GM12878 (cell line): ENCODE measurements at regions not wholly inside any gene's neighbourhood (a gene's known extent, or its start where the extent isn't known, plus 50 kb on each side); places are given as distances from the start of the nearest gene placed in this dataset.

ENCODE experiments used
- ATAC-seq: fragments of 200-7000 bp; cut with Tn5 transposase; 3 replicates; pipeline ENCODE4 v1.9.1; 2020; ENCODE audit warnings: mild to moderate bottlenecking, moderate library complexity
- BruUV-seq: library from RNA; stranded (reverse); fragments of 400-500 nt; replicated peaks from 2 replicates; lab custom pipeline; 2021; lab: Mats Ljungman, UMichigan
- CTCF ChIA-PET: fragments of 300-600 bp; sonication (Branson Sonifier 250); formaldehyde crosslinking; extraction: SDS; loops from one replicate; lab custom pipeline; 2021; ENCODE audit warnings: inconsistent platforms; lab: Yijun Ruan, JAX
- POLR2A ChIA-PET: fragments of 350-600 bp; formaldehyde crosslinking; extraction: SDS; loops from one replicate; lab custom pipeline; 2021; ENCODE audit warnings: inconsistent platforms; lab: Charles Lee
- RAD21 ChIA-PET: fragments of 300-600 bp; sonication (Branson Sonifier 250); formaldehyde crosslinking; loops from one replicate; lab custom pipeline; 2023; ENCODE audit warnings: antibody characterized with exemption; ENCODE audit not compliant: unreplicated experiment; lab: Charles Lee
- SMC1A ChIA-PET: fragments of 300-600 bp; sonication (Branson Sonifier 250); formaldehyde crosslinking; loops from one replicate; lab custom pipeline; 2023; ENCODE audit not compliant: unreplicated experiment, uncharacterized antibody; lab: Charles Lee
- DNase-seq: peaks from one replicate; pipeline ENCODE4 v3.0.0-alpha.2; 2011; ENCODE audit warnings: low read depth, low spot score
- FAIRE-seq: peaks from 3 replicates; lab custom pipeline; 2011; peaks lifted over from hg19 to GRCh38; lab: Jason Lieb, UNC
- H2AFZ ChIP-seq: 2 replicates; pipeline ENCODE4 v1.6.0; 2011; ENCODE audit warnings: low read depth, low read length, control low read depth; ENCODE audit not compliant: control insufficient read depth
- H3K27ac ChIP-seq: 2 replicates; pipeline ENCODE4 v1.5.1; 2011; ENCODE audit warnings: control low read depth; ENCODE audit not compliant: control insufficient read depth, insufficient read depth
- H3K27me3 ChIP-seq, 2 experiments: replicated peaks in 1 of 2; 2 replicates each; pipeline versions ENCODE4 v1.6.0 to v1.6.1; 2011; ENCODE audit warnings: low read length in 1 of 2; ENCODE audit not compliant: control insufficient read depth in 2 of 2, insufficient read depth in 2 of 2
- H3K36me3 ChIP-seq, 2 experiments: 2 replicates each; pipeline ENCODE4 v1.5.1; 2011; ENCODE audit warnings: low read length in 1 of 2; ENCODE audit not compliant: control insufficient read depth in 2 of 2, insufficient read depth in 2 of 2
- H3K4me1 ChIP-seq: 2 replicates; pipeline ENCODE4 v1.6.1; 2011; ENCODE audit warnings: mild to moderate bottlenecking, low read length, moderate library complexity, mixed read lengths; ENCODE audit not compliant: control insufficient read depth, insufficient read depth
- H3K4me2 ChIP-seq: 2 replicates; pipeline ENCODE4 v1.6.0; 2011; ENCODE audit warnings: control low read depth; ENCODE audit not compliant: control insufficient read depth, insufficient read depth
- H3K4me3 ChIP-seq: fragments of 200-600 bp; sonication (generic); 2 replicates; pipeline ENCODE4 v1.5.1; 2016
- H3K79me2 ChIP-seq: 2 replicates; pipeline ENCODE4 v1.6.0; 2011; ENCODE audit warnings: low read length; ENCODE audit not compliant: control insufficient read depth, insufficient read depth
- H3K9ac ChIP-seq: 2 replicates; pipeline ENCODE4 v1.8.0; 2011; ENCODE audit warnings: low read length, control low read depth, mixed read lengths; ENCODE audit not compliant: control insufficient read depth, insufficient read depth
- H3K9me3 ChIP-seq: replicated peaks from 3 replicates; pipeline ENCODE4 v1.5.1; 2011; ENCODE audit warnings: mild to moderate bottlenecking, low read length; ENCODE audit not compliant: control insufficient read depth, insufficient read depth
- H4K20me1 ChIP-seq: 2 replicates; pipeline ENCODE4 v1.6.0; 2011; ENCODE audit not compliant: control insufficient read depth, insufficient read depth
- BACH1 ChIP-seq: fragments of 450-650 bp; IDR thresholded peaks from 2 replicates; pipeline ENCODE4 v1.6.1; 2017; ENCODE audit warnings: mild to moderate bottlenecking, borderline replicate concordance
- CHD1 ChIP-seq: IDR thresholded peaks from 2 replicates; pipeline ENCODE4 v1.6.1; 2012; ENCODE audit warnings: low read depth, low read length, improper control_type of control experiment
- CHD2 ChIP-seq: IDR thresholded peaks from 2 replicates; pipeline ENCODE4 v1.6.1; 2011; ENCODE audit warnings: low read depth, low read length, improper control_type of control experiment, borderline replicate concordance
- HCFC1 ChIP-seq: fragments of 150-350 bp; IDR thresholded peaks from 2 replicates; pipeline ENCODE4 v1.6.1; 2014; ENCODE audit warnings: low read length
- MEF2B ChIP-seq: fragments of 450-650 bp; IDR thresholded peaks from 2 replicates; pipeline ENCODE4 v1.6.1; 2018; ENCODE audit warnings: mild to moderate bottlenecking, moderate library complexity; ENCODE audit not compliant: partially characterized antibody, poor library complexity, severe bottlenecking
- NFIC ChIP-seq: IDR thresholded peaks from 2 replicates; pipeline ENCODE4 v1.6.1; 2012; ENCODE audit warnings: low read depth, mild to moderate bottlenecking, inconsistent platforms, low read length, moderate library complexity
- SMARCA5 ChIP-seq: fragments of 450-650 bp; IDR thresholded peaks from 2 replicates; pipeline ENCODE4 v1.6.1; 2017; ENCODE audit warnings: mild to moderate bottlenecking
- SPI1 ChIP-seq: IDR thresholded peaks from 2 replicates; pipeline ENCODE4 v1.6.1; 2011; ENCODE audit warnings: low read depth, mild to moderate bottlenecking, low read length, moderate library complexity, borderline replicate concordance; ENCODE audit not compliant: insufficient read depth
- SREBF2 ChIP-seq: IDR thresholded peaks from 2 replicates; pipeline ENCODE4 v1.6.1; 2012; ENCODE audit warnings: mild to moderate bottlenecking, low read length
- SUPT20H ChIP-seq: IDR thresholded peaks from 2 replicates; pipeline ENCODE4 v1.6.1; 2011; ENCODE audit warnings: low read depth, mild to moderate bottlenecking, low read length, moderate library complexity, borderline replicate concordance; ENCODE audit not compliant: control insufficient read depth
- WGBS: methylation state at CpG from one replicate; pipeline ENCODE4 v1.1.6; 2016; ENCODE audit warnings: low lambda C conversion rate; ENCODE audit not compliant: insufficient replicate concordance, insufficient coverage; ENCODE audit errors: missing lambda C conversion rate; 5-methylcytosine and 5-hydroxymethylcytosine counted together
- in situ Hi-C: fragments of 300-500 bp; cut with MboI; formaldehyde crosslinking; loops from 9 replicates; pipeline ENCODE4 v1.14.3; 2018; ENCODE audit warnings: mixed read lengths
- intact Hi-C: fragments of 100-400 bp; cut with micrococcal nuclease; formaldehyde crosslinking; loops from one replicate; pipeline ENCODE4 v1.14.2; 2022; ENCODE audit not compliant: unreplicated experiment
- TF ChIP-seq, protein P1 (sequence below): IDR thresholded peaks from 2 replicates; pipeline ENCODE4 v1.6.1; 2011; ENCODE audit warnings: mild to moderate bottlenecking, low read depth, low read length, moderate library complexity; ENCODE audit not compliant: insufficient replicate concordance
- TF ChIP-seq, protein P2 (sequence below): IDR thresholded peaks from 2 replicates; pipeline ENCODE4 v1.6.1; 2011; ENCODE audit warnings: borderline replicate concordance, low read depth, mild to moderate bottlenecking, moderate library complexity, low read length; ENCODE audit not compliant: insufficient read depth, poor library complexity, severe bottlenecking

DNA sequence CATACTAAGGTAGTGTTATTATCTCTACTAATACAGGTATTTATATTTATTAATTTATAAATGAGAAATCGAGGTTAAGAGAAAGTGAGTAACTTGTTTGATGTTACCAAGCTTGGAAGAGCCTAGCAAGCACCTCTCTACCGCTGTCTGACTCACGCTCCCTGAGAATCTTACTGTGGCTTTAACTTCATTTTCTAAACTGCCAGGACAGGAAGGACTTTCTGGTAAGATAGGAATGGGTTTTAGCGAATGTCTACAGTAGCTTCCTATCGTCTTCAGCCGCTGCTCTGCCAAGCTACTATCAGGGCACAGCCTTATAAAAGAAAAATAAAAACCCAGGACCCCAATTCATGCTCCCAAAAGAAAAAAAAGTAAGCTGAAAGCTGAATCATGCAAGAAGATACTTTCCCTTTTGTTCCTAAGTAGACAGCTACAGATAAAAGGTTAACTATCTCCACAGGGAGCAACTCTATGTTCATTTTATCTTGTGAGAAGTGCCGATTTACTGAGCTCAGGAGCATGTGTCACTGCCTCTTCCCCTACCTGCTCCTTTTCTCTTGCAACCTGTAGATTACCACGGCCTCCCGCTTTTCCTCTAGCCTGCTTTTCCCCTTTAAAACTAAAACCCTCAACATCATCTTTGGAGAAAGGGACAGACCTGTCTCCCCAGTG, 60.2 kb downstream of the THNSL1 start:
- H3K4me3 ChIP-seq: no peak overlapping the region
- BruUV-seq: no TSS peak
- ATAC-seq: no peak

More for the DNA sequence above, 60.2 kb downstream of the THNSL1 start:
- Histone ChIP-seq H3K9ac (no peak overlapping the region), H3K4me2 (no peak overlapping the region), H3K27me3 (no peaks in the 10 kb centered on the region), H2AFZ (no peak overlapping the region), H3K36me3 (no peaks in the 10 kb centered on the region), H3K79me2 (no peaks in the 10 kb centered on the region), H3K27ac (no peak overlapping the region), H3K9me3 (no peaks in the 10 kb centered on the region), H4K20me1 (no peaks in the 10 kb centered on the region), H3K4me1 (peaks cover 4% of the 10 kb centered on the region; the same call in 1 of the 2 replicates)
- intact Hi-C loops: loop anchor here (10.0 kb wide), 1 partner anchor 62 kb away; the partner anchor contains the start of genes ENKUR and THNSL1
- DNase-seq: no peak
- ChIA-PET SMC1A (interaction anchor here (0.7 to 2.2 kb wide), 7 partner anchors 9 to 434 kb away, joined by 3 to 9 read pairs (median 4); no protein-coding TSS in a partner anchor), CTCF (interaction anchor here (1.0 to 6.0 kb wide), 5 partner anchors 10 to 459 kb away, joined by 3 to 52 read pairs (median 4); no protein-coding TSS in a partner anchor), POLR2A (no interaction called here), RAD21 (interaction anchor here (0.8 to 1.5 kb wide), 3 partner anchors 41 to 348 kb away, joined by 3 to 4 read pairs (median 3); no protein-coding TSS in a partner anchor)
- 47% methylated on average over 9 of the region's 9 CpGs for WGBS
- FAIRE-seq: no peak
- no peak for TF ChIP-seq CHD2
- no peak for TF ChIP-seq CHD1
- no peak for TF ChIP-seq SPI1
- no peak for TF ChIP-seq SUPT20H
- TF ChIP-seq HCFC1: no peak
- TF ChIP-seq MEF2B: no peak
- no peak for TF ChIP-seq NFIC
- TF ChIP-seq BACH1: no peak
- no peak for TF ChIP-seq SREBF2
- TF ChIP-seq SMARCA5: no peak
- TF ChIP-seq, protein P1, sequence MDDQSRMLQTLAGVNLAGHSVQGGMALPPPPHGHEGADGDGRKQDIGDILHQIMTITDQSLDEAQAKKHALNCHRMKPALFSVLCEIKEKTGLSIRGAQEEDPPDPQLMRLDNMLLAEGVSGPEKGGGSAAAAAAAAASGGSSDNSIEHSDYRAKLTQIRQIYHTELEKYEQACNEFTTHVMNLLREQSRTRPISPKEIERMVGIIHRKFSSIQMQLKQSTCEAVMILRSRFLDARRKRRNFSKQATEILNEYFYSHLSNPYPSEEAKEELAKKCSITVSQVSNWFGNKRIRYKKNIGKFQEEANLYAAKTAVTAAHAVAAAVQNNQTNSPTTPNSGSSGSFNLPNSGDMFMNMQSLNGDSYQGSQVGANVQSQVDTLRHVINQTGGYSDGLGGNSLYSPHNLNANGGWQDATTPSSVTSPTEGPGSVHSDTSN: no peak
- TF ChIP-seq, protein P2, sequence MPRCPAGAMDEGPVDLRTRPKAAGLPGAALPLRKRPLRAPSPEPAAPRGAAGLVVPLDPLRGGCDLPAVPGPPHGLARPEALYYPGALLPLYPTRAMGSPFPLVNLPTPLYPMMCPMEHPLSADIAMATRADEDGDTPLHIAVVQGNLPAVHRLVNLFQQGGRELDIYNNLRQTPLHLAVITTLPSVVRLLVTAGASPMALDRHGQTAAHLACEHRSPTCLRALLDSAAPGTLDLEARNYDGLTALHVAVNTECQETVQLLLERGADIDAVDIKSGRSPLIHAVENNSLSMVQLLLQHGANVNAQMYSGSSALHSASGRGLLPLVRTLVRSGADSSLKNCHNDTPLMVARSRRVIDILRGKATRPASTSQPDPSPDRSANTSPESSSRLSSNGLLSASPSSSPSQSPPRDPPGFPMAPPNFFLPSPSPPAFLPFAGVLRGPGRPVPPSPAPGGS: no peak
- in situ Hi-C loops: no loop called here
